ENCODE measurements at regions not wholly inside any gene's neighbourhood (a gene's known extent, or its start where the extent isn't known, plus 50 kb on each side); places are given as distances from the start of the nearest gene placed in this dataset.

DNA sequence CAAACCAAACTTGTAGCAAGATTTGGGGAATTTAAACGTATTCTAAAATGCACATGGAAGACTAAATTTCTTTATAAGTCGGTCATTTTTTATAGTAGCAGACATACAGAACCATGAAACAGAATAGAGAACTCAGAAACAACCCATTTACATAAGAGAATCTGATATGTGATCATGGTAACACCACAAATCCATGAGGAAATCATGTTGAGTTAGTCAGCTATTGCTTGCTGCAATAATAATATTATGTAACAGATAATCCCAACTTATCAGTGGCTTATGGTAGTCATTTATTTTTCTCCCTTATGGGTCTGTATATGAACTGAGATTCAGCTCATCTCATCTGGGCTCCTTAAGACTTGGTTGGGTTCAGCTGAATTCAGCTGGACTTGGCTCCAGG, 103.4 kb upstream of the SERTAD2 start (continued):
- TF ChIP-seq, protein P1, sequence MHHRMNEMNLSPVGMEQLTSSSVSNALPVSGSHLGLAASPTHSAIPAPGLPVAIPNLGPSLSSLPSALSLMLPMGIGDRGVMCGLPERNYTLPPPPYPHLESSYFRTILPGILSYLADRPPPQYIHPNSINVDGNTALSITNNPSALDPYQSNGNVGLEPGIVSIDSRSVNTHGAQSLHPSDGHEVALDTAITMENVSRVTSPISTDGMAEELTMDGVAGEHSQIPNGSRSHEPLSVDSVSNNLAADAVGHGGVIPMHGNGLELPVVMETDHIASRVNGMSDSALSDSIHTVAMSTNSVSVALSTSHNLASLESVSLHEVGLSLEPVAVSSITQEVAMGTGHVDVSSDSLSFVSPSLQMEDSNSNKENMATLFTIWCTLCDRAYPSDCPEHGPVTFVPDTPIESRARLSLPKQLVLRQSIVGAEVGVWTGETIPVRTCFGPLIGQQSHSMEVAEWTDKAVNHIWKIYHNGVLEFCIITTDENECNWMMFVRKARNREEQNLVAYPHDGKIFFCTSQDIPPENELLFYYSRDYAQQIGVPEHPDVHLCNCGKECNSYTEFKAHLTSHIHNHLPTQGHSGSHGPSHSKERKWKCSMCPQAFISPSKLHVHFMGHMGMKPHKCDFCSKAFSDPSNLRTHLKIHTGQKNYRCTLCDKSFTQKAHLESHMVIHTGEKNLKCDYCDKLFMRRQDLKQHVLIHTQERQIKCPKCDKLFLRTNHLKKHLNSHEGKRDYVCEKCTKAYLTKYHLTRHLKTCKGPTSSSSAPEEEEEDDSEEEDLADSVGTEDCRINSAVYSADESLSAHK (CRISPR knock-in tag; IDR thresholded peaks at IDR 0.05; ENCODE audit: borderline replicate concordance), result no peak
- TF ChIP-seq NBN (conservative IDR thresholded peaks at IDR 0.05), result no peak
- TF ChIP-seq SOX5 (CRISPR knock-in tag; IDR thresholded peaks at IDR 0.05; ENCODE audit: borderline replicate concordance), result no peak
- TF ChIP-seq, protein P2, sequence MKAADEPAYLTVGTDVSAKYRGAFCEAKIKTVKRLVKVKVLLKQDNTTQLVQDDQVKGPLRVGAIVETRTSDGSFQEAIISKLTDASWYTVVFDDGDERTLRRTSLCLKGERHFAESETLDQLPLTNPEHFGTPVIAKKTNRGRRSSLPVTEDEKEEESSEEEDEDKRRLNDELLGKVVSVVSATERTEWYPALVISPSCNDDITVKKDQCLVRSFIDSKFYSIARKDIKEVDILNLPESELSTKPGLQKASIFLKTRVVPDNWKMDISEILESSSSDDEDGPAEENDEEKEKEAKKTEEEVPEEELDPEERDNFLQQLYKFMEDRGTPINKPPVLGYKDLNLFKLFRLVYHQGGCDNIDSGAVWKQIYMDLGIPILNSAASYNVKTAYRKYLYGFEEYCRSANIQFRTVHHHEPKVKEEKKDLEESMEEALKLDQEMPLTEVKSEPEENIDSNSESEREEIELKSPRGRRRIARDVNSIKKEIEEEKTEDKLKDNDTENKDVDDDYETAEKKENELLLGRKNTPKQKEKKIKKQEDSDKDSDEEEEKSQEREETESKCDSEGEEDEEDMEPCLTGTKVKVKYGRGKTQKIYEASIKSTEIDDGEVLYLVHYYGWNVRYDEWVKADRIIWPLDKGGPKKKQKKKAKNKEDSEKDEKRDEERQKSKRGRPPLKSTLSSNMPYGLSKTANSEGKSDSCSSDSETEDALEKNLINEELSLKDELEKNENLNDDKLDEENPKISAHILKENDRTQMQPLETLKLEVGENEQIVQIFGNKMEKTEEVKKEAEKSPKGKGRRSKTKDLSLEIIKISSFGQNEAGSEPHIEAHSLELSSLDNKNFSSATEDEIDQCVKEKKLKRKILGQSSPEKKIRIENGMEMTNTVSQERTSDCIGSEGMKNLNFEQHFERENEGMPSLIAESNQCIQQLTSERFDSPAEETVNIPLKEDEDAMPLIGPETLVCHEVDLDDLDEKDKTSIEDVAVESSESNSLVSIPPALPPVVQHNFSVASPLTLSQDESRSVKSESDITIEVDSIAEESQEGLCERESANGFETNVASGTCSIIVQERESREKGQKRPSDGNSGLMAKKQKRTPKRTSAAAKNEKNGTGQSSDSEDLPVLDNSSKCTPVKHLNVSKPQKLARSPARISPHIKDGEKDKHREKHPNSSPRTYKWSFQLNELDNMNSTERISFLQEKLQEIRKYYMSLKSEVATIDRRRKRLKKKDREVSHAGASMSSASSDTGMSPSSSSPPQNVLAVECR (CRISPR knock-in tag; IDR thresholded peaks at IDR 0.05; ENCODE audit: borderline replicate concordance), result no peak
- no peak for TF ChIP-seq ZNF780A (CRISPR knock-in tag; IDR thresholded peaks at IDR 0.05)
- no peak for TF ChIP-seq ZNF44 (CRISPR knock-in tag; IDR thresholded peaks at IDR 0.05)

DNA sequence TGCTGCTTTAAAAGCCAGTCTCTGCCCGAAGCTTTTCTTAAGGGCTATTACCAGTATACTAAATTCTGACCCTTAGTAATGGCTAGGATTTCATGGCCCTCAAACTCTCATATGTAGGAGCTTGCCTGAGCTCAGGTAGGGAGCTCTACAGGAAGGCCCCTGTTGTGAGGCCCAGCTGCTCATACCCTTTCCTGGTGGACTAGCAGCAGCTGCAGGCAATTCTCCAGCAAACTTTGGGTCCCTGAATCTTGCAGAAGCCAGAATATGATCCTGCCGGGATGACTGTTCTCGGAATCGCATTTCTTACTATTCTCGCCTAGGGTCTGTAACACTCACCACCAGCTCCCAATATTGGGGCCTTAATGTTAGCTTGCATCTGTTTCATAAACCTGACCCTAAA, 106.4 kb upstream of the SERTAD2 start:
- ChIA-PET POLR2A (interaction anchor here (1.6 kb wide), 1 partner anchor 9 kb away, joined by 9 read pairs; no protein-coding TSS in a partner anchor), CTCF (ENCODE audit: low intra/inter-chr PET ratio, low total read pairs) (no interaction called here)

More for the DNA sequence above, 106.4 kb upstream of the SERTAD2 start:
- H3K9ac ChIP-seq (ENCODE audit: insufficient read depth, low read depth, low read length), result no peak overlapping the region
- no peak overlapping the region for H3K4me3 ChIP-seq (replicated peaks in 1 of 3; ENCODE audit: insufficient read depth in 1 of 3, low read depth in 2 of 3, low read length in 3 of 3)
- no peak overlapping the region for H3K4me2 ChIP-seq (ENCODE audit: low read depth, low read length)
- in situ Hi-C loops (cut with HindIII; ENCODE audit: extremely low pct_ligation_motif_present, low pct_unique_long_range_greater_than_20kb), result no loop called here
- peaks cover 0 to 10% of the 10 kb centered on the region in 2 experiments; a peak in 1 of 5 replicates for H3K27me3 ChIP-seq (ENCODE audit: control insufficient read depth in 1 of 2, insufficient read depth in 2 of 2, low read length in 2 of 2)
- H3K36me3 ChIP-seq (replicated peaks in 1 of 2; ENCODE audit: control insufficient read depth in 1 of 2, insufficient read depth in 2 of 2, low read length in 2 of 2), result no peaks in the 10 kb centered on the region
- intact Hi-C loops (cut with micrococcal nuclease; ENCODE audit: unreplicated experiment), result no loop called here
- BruUV-seq (replicated peaks), result no TSS peak
- H3K9me3 ChIP-seq (ENCODE audit: low read length), result no peaks in the 10 kb centered on the region
- H2AFZ ChIP-seq (ENCODE audit: low read length), result no peak overlapping the region
- FAIRE-seq (no peak), ATAC-seq (no peak), DNase-seq (ENCODE audit: low spot score) (no peak)
- 82% methylated on average over 5 of the region's 5 CpGs for WGBS (ENCODE audit: low lambda C conversion rate)
- no peaks in the 10 kb centered on the region for H4K20me1 ChIP-seq (ENCODE audit: insufficient read depth, low read length)
- no peak overlapping the region for H3K27ac ChIP-seq (ENCODE audit: extremely low read length, insufficient read depth, low read length)
- no peaks in the 10 kb centered on the region for H3K79me2 ChIP-seq (ENCODE audit: insufficient read depth, low read length)
- TF ChIP-seq ZNF441 (CRISPR knock-in tag; IDR thresholded peaks at IDR 0.05; ENCODE audit: borderline replicate concordance), result no peak
- no peak for TF ChIP-seq MATR3 (CRISPR knock-in tag; IDR thresholded peaks at IDR 0.05)
- no peaks in the 10 kb centered on the region for H3K4me1 ChIP-seq (ENCODE audit: insufficient read depth, low read length)

Measured in HepG2 (cell line).